Bone marrow (tissue), 2 donors: ENCODE measurements at regions not wholly inside any gene's neighbourhood (a gene's known extent, or its start where the extent isn't known, plus 50 kb on each side); places are given as distances from the start of the nearest gene placed in this dataset.

ENCODE experiments used
- DNase-seq, 2 donors: peaks; one replicate each; lab custom pipeline; 2025; lab: John Stamatoyannopoulos, UW

GRCh38 chr16:74232806-74233465 lies 63.7 kb upstream of the PSMD7 start:
- no peak for DNase-seq

DNA sequence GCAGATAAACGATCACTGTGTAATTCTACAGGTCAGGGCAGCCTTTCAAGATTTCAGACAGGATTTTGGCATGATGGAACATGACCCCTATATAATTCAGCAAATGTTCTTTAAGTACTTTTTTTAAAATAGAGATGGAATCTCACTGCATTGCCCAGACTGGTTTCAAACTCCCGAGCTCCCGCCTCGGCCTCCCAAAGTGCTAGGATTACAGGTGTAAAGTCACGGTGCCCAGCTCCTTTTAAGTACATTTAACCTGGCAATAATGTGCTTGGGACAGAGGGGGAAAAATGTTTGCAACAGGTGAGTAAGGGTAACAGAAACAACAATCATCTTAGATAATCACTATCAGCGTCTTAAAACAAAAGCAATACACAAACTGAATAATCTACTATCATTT lies 66.5 kb upstream of the PSMD7 start:
- DNase-seq: no peak

DNA sequence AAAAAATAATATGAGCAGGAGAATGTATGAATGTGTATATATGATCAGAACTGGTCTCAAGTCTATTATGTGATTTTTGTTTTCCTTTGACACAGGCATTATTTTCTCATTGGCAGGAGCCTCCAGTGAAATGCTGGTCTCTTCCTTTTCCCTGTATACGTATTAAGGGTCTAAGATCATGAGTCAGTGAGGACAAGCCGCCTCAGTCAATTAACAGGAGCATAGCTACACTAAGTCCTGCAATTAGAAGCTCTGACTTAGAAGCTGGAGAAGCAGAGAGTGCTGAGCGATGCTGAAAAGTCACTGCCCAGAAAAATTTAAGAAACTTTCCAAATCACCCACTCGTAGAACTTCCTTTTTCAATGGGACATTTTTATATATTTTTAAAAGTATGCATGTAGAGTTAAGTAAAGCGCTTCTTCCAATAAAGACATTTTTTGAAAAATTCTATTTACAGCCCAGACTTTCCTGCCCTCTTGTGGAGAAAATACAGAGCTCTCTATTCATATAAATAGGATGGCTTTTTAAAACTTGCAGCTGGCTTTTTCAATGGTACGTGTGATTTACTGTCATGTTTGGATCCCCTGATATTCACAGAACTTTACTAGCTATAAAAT lies 70.2 kb upstream of the PSMD7 start:
- DNase-seq: no peak

- DNase-seq: no peak
Observed at GRCh38 chr16:74224828-74225612, 71.6 kb upstream of the PSMD7 start.

- no peak for DNase-seq
Observed at GRCh38 chr16:74221828-74222227, 74.8 kb upstream of the PSMD7 start.

DNA sequence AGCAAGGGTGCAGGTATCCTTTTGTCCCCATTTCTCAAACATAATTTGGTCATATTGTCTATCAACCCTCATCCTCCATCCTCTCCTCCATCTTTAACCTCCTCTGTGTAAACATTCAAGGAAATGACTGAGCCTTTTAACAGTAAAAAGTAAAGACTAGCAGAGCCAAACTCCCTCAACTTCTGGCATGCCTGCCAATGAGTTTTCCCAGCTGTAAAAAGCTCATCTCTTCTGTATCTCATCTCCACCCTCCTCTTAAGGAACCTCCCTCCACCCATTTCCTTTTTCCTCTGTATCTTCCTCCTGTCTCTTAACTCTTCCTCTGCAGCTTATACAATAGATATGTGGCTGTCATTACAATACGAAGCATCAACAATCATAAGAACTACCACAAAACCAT lies 76.9 kb upstream of the PSMD7 start:
- no peak for DNase-seq

GRCh38 chr16:74218871-74219270 lies 77.7 kb upstream of the PSMD7 start:
- DNase-seq: no peak

DNA sequence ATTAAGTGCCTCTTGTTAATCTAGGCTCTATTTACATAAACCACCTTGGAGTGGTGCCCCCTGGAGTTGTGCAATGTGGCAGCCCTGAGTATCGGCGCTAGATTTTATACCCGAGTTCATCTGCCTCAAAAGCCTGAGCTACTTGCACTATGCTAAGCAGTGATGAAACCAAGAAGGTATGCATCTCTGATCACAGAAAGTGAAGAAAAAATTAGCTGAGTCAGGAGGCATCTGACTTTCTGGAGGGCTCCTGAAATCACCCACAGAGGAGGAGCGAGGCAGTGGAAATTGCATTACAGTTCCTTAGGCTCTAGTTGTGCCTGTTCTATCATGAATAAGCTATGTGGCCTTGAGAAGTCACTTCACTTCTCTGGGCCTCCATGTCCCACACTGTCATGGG lies 80.3 kb upstream of the PSMD7 start:
- DNase-seq: no peak

DNA sequence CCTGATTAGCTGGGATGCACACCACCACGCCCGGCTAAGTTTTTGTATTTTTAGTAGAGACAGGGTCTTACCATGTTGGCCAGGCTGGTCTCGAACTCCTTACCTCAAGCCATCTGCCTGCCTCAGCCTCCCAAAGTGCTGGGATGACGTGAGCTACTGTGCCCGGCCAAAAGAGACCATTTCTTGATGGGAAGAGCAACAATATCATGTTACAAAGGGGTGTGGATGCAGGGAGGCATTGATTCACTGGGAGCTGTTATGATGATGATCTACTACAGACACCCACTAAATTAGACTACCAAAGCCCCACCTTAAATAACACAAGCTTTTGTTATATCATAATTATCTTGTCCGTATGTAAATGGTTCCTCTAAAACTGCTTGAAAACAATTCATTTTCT lies 81.4 kb upstream of the PSMD7 start:
- DNase-seq: no peak

DNA sequence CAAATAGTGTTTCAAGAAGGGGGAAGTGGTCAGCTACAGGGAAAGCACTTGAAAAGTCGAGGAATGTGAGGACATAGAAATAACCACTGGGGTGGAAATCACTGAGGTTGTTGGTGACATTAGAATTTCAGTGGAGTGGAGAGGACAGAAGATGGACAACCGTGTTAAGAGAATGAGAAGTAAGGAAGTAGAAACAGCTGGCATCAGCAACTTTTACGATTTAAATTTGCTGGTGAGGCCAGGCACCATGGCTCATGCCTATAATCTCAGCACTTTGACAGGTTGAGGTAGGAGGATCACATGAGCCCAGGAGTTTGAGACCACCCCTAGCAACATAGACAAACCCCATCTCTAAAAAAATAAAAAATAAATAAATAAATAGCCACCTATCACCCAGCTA lies 83.2 kb upstream of the PSMD7 start:
- no peak for DNase-seq

DNA sequence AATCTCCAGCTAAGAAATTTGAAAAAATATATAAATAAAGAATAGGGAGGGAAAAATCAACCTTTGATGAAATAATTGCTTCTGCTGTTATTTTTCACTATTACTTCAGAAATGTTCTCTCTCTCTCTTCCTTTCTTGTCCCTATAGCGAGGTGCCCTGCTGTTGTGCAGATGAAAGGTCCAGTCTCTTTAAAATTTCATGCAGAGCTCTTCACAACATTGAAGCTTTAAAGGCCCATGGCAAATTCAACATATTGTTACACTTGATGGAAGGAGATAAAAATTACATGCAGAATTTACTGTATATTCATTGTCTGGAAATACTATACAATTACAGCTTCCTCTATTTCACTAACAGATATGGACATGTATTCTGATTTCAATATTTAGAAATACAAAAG lies 86.4 kb upstream of the PSMD7 start:
- no peak for DNase-seq

- DNase-seq: no peak
Observed at GRCh38 chr16:74202009-74202408, 94.6 kb upstream of the PSMD7 start.

DNA sequence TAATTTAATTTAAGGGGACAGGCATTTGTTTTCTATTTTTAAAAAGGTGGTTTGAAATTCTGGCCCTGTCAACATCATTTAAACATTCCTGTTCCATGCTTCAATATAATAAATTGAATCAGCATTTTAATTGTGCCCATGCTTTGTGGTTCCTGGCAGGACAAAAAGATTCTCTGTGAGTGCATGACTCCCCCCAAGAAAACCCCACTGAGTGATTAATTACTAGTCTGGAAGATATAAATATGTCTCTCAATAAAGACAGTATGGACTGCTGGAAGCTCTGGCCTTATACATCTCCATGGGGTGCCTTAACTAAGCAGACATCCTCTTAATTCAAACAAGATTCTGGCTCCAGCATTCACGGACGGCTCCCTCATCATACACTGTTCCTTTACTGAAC lies 95.0 kb upstream of the PSMD7 start:
- no peak for DNase-seq

- DNase-seq: no peak
Observed at GRCh38 chr16:74200921-74201320, 95.7 kb upstream of the PSMD7 start.

DNA sequence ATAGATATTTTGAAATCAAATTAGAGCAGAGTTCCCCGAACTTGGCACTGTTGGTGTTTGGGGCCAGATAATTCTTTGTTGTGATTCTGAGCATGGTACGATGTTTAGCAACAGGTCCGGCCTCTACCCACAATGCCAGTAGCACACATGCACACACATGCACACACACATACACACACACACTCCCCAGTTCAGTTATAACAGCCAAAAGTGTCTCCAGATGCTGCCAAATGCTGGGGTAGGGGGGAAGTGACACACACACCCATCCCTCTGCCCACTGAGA lies 96.8 kb upstream of the PSMD7 start:
- no peak for DNase-seq

- DNase-seq: no peak
Observed at GRCh38 chr16:74199066-74199841, 97.4 kb upstream of the PSMD7 start.

- DNase-seq: no peak
Observed at GRCh38 chr16:74192281-74192797, 104.3 kb upstream of the PSMD7 start.

DNA sequence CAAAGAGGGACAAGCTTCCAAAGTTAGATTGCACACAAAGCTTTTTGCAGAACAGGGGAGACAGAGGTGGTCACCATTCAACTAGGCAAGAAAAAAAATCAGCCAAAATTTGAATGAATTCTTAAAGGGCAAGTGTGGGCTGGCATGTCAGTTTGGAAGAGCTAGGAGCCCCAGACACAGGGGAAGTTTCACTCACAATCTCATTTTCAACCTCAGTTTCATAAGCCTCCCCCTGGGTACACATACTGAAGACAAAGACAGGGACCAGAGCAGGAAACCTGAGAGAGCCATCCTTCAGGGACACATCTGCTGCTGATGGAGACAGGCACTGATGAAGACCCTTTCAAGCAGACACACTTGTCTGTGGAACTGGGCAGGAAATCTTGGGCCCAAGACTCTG lies 106.3 kb upstream of the PSMD7 start:
- no peak for DNase-seq

DNA sequence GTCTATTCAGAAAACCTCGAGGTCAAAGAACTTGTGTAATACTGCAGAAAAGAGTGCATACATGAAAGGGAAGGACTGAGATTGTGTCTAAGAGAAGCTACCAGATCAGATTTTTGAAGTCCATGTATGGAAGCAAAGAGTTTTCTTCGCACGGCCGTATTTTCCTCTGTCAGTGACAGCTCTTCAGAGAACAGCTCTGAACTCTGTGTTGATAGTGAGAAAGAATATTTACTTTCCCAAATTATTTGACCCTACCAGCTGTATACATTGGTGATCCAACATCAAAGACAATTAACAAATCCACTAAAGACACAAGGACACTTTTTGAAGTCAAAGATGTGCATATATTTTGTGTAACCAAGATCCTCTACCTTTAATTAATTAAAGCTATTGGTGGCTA lies 107.8 kb upstream of the PSMD7 start:
- DNase-seq: no peak

DNA sequence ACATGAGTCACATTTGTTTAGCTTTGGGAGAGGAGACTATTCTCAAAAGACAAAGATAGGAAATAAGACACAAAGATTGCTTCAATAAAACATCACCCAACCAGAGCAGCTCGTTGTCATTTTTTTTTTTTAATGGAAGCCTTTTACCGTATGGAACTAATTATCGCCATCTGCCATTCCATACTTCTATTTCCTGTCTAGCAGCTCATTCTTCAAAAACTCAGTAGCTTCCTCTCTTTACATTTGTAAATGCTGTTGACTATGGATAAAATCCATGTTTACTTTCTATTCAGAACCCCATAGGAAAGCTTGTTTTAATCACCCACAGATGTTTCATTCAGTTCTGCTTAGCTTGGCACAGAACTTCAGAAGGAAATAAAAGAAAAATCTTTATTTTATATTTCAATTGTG lies 110.0 kb upstream of the PSMD7 start:
- DNase-seq: no peak

DNA sequence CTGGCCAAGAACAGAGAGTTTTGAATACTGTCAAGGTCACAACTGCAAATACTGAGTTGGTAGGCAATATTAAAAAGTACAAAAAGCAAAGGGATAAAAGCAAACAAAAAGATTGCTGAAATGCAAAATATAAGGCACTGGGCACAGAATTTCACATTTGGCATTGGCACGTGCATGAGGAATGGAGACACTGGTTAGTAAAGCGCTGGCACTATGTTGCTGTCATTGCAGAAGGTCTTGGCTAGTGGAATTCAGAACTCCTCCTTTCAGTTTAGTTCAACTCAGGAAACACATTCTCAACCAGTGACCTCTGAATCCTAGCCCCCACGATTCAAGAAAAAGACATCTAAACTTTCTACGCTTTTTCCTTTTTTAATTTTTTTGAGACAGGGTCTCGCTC lies 111.8 kb upstream of the PSMD7 start:
- no peak for DNase-seq

GRCh38 chr16:74183601-74184360 lies 112.8 kb upstream of the PSMD7 start:
- DNase-seq: no peak
